Non-pigmented ciliary epithelial cell (primary cell): ENCODE measurements at regions not wholly inside any gene's neighbourhood (a gene's known extent, or its start where the extent isn't known, plus 50 kb on each side); places are given as distances from the start of the nearest gene placed in this dataset.
"Not testable (repeated sequence)": the region's sequence is repeated elsewhere in the genome, so short reads cannot be mapped to it uniquely, and the experiment has no call there.

Experiments used
- DNase-seq: peaks from one replicate; pipeline ENCODE4 v3.0.0-alpha.2; 2010; ENCODE audit warnings: low read depth

- DNase-seq = no peak
Measured at GRCh38 chr3:193963808-193964516, 172.0 kb upstream of the HES1 start.

- DNase-seq = no peak
Measured at GRCh38 chr3:193964517-193964880, 171.4 kb upstream of the HES1 start.

GRCh38 chr3:193968380-193968974 lies 167.5 kb upstream of the HES1 start:
- DNase-seq = no peak

- DNase-seq = not testable (repeated sequence)
Measured at GRCh38 chr3:193970131-193970772, 165.7 kb upstream of the HES1 start.

DNA sequence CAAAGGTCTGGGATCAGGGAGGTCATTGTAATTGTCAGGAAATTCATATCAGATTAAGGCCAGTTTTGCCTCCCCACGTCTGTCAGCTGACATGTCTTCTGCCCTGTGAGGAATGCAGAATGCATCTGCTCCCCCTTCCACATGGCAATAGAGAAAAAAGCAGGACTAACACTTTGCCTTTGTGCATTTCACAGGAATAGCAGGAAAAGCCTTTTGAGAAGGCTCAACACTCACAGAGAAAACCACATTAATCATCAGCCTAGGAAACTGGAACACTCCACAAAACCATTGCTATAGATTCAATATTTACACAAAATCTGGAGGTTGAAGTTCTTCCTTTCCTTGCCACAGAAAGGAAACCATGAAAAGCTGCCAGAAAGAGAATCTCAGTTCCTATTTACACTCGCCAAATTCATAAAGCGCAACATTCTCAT lies 165.2 kb upstream of the HES1 start:
- no peak for DNase-seq

DNA sequence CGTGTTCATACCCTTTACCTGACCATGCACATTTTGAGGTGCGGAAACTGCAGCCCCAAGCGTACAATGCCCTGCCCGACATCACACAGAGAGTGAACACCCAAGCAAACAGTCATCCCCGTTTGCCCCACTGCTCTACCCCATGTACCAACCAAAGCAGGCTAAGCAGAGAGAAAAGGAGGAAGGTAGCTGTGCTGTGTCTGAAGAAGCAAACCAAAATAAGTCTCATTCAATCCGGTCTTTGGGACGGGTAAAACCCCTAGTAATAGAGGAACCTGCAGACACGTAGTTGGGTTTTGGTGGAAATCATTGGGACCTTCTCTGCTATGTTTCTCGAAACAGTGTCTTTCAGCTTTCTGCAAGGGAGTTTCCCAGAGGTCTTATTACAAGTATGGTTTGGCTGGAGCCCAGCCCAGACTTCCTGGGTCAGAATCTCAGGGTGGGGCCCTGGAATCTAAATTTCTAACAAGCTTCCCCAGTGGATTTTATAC lies 164.6 kb upstream of the HES1 start:
- DNase-seq = no peak

GRCh38 chr3:193971966-193972365 lies 164.0 kb upstream of the HES1 start:
- no peak for DNase-seq

GRCh38 chr3:193972832-193973231 lies 163.1 kb upstream of the HES1 start:
- DNase-seq = no peak

GRCh38 chr3:193974191-193974652 lies 161.7 kb upstream of the HES1 start:
- DNase-seq = peak; percentile 78

GRCh38 chr3:193974671-193975535 lies 161.0 kb upstream of the HES1 start:
- DNase-seq = no peak

GRCh38 chr3:193977622-193978021 lies 158.3 kb upstream of the HES1 start:
- DNase-seq = no peak

- no peak for DNase-seq
Measured at GRCh38 chr3:193978030-193978429, 157.9 kb upstream of the HES1 start.

DNA sequence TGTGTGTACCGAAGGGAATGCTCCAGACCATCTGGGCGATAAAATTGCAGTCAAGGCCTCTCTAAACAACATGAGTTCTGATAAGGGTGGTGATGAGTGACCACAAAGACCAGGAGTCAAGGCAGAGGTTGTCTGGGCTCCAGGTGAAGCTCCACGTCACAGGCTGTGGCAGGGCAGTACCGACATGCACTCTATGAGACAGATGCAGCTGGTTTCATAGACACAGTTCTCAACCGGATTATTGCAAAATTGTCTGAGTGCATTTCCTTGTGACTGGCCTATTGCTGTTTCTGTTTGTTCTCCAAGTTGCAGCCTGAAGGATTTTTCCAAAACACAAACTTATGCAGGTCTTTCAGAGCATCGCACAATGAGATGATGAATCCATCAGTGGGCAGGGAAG lies 157.5 kb upstream of the HES1 start:
- no peak for DNase-seq

GRCh38 chr3:193980326-193980725 lies 155.6 kb upstream of the HES1 start:
- no peak for DNase-seq

- no peak for DNase-seq
Measured at GRCh38 chr3:193980905-193981304, 155.0 kb upstream of the HES1 start.

- no peak for DNase-seq
Measured at GRCh38 chr3:193981504-193981903, 154.4 kb upstream of the HES1 start.

- no peak for DNase-seq
Measured at GRCh38 chr3:193982258-193982659, 153.7 kb upstream of the HES1 start.

GRCh38 chr3:193983846-193984818 lies 151.8 kb upstream of the HES1 start:
- DNase-seq = no peak

DNA sequence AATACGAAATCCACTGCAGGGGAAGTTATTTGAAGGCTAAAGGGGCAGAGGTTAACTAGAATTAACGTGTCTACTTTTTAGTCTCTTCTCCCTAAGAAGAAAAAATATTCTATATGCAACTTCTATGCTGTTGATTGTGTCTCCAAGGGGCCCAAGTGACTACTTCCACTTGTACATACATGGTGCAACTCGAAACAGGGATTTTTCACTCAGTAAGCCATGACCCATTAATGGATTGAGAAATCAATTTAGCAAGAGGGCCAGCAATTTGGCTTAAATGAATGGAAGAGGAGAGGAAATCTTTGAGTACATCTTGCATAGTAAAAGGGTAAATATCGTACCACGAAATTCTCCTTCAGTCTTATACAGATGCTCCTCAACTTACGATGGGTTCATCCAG lies 151.1 kb upstream of the HES1 start:
- no peak for DNase-seq

GRCh38 chr3:193987186-193987585 lies 148.8 kb upstream of the HES1 start:
- no peak for DNase-seq

DNA sequence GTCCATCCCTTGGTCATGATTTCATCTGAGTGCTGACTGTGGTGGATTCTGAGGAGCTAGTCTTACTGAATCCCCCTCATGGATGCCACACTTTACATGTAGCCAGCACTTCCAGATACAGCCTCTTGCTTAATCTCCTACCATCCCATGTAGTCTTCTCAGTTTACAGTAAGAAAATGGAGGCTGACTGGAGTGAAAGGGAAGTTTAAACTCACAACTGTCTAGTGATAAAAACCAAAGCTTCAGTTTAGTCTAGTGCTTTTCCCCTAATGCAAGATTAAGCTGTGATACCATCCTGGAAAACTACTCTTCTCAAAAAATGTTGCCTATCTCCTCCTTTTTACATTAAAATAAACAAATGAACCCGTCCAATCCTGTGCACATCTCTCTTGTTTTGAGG lies 146.8 kb upstream of the HES1 start:
- no peak for DNase-seq
